NOMO-1 treated with dmso at 0.1 percent for 144 hours (cell line): ENCODE measurements at regions not wholly inside any gene's neighbourhood (a gene's known extent, or its start where the extent isn't known, plus 50 kb on each side); places are given as distances from the start of the nearest gene placed in this dataset.
"Not testable (repeated sequence)": the region's sequence is repeated elsewhere in the genome, so short reads cannot be mapped to it uniquely, and the experiment has no call there.

Source experiments
- DNase-seq: peaks from one replicate; lab custom pipeline; 2025; ENCODE audit not compliant: unreplicated experiment; lab: John Stamatoyannopoulos, UW

DNA sequence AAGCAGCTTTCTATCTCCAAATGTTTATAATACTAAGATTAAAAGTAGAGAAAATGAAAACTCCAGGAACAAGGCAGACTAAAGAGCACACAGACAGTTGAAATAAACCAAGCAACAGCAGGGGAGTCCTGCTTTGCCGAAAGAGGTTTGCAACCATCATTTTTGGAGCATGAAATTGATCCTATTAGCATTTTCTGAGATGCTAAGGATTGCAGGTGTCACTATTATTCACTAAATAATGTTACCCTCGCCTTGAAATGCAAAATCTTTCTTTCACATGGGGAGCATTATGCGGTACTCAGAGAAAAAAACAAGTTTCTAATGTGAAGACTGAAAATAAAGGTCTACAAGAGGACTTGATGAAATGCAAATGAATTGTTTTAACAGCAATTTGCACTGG lies 81.7 kb upstream of the DNAJC10 start:
- DNase-seq: no peak

DNA sequence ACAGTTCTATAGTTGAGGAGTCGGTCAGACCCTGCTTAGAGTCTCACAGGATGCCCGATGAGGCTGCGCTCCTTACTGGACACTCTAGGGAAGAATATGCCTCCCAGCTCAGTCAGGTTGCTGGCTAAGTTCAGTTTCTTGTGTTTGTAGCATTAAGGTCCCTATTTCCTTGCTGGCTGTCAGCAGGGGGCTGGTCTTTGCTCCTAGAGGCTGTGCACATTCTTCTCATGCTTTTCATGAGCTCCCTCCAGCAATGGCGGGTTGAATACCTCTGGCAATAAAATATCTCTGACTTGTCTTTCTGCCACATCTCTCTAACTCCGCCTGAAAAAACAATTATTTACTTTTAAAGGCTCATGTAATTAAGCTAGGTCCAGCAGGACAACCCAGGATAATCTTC lies 79.4 kb upstream of the DNAJC10 start:
- DNase-seq: no peak

DNA sequence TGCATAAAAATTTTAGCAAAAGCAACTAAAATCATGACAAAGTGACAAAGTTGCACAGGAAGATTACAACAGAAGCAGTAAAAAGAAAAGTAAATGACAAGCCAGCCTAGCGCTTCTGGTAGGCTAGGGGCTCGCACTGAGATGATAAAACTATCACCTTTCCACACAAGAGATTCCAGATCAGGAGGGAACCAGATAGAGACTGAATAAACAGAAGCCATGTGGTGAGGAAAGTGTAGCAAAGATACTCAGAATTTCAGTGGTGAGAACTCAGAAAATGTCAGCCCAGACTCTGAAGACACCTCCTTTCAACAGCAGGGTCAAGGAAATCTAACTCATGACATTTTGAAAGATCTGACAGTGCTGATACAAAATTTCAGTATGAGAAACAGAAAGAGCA lies 77.4 kb upstream of the DNAJC10 start:
- DNase-seq: no peak

GRCh38 chr2:182639971-182640370 lies 76.1 kb upstream of the DNAJC10 start:
- no peak for DNase-seq

GRCh38 chr2:182642328-182642727 lies 73.7 kb upstream of the DNAJC10 start:
- DNase-seq: no peak

- no peak for DNase-seq
These were observed 69.1 kb upstream of the DNAJC10 start for GRCh38 chr2:182646763-182647498.

DNA sequence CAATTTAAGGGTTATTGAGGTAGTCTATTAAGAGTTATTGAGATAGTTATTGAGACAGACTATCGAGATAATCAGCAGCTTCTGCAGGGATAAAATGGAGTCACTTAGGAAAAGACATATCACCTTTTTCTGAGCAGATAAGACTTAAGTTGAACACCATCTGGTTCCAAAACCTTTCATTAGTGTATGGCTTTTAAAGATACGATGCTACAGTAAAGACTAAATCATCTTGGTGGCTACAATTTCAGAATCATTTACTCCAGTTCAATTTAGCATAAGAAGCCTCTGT lies 68.6 kb upstream of the DNAJC10 start:
- DNase-seq: no peak

DNA sequence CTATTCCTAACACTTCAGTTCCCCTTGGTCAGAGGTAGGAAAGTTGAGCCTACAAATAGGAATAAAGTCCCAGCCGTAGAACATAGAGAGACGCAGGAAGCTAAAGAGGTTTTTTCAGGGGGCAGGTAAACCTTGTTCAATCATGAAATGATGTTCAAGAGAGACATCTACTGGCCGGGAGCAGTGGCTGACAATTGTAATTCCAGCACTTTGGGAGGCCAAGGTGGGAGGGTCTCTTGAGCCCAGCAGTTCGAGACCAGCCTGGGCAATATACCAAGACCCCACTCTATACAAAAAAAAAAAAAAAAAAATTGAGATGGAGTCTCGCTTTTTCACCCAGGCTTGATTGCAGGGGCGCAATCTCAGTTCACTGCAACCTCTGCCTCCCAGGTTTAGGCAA lies 66.7 kb upstream of the DNAJC10 start:
- DNase-seq: no peak

- DNase-seq: no peak
These were observed 65.4 kb upstream of the DNAJC10 start for GRCh38 chr2:182650704-182651103.

GRCh38 chr2:182652326-182652725 lies 63.7 kb upstream of the DNAJC10 start:
- DNase-seq: no peak

- DNase-seq: no peak
These were observed 60.3 kb upstream of the DNAJC10 start for GRCh38 chr2:182655750-182656149.

GRCh38 chr2:182664212-182664611 lies 51.8 kb upstream of the DNAJC10 start:
- DNase-seq: no peak

- not testable (repeated sequence) for DNase-seq
These were observed 50.6 kb upstream of the DNAJC10 start for GRCh38 chr2:182665500-182665899.
